Activated T-cell treated with anti-CD3 and anti-CD28 coated beads, Interleukin-2, amount 50 U/mL, for 24 hours (primary cell): ENCODE measurements at regions not wholly inside any gene's neighbourhood (a gene's known extent, or its start where the extent isn't known, plus 50 kb on each side); places are given as distances from the start of the nearest gene placed in this dataset.

Source experiments
- DNase-seq: peaks from one replicate; pipeline ENCODE4 v3.0.0-alpha.2; 2020
- H3K27ac Mint-ChIP-seq: 2 replicates; pipeline ENCODE4 v1.8.0; 2020; ENCODE audit warnings: mild to moderate bottlenecking, mixed read lengths
- H3K27me3 Mint-ChIP-seq: 2 replicates; pipeline ENCODE4 v1.8.0; 2020; ENCODE audit warnings: mixed read lengths
- H3K36me3 Mint-ChIP-seq: 2 replicates; pipeline ENCODE4 v1.8.0; 2020; ENCODE audit warnings: low read depth, mixed read lengths
- H3K4me1 Mint-ChIP-seq: 2 replicates; pipeline ENCODE4 v1.8.0; 2020; ENCODE audit warnings: low read depth, mixed read lengths
- H3K4me3 Mint-ChIP-seq: 2 replicates; pipeline ENCODE4 v1.8.0; 2020; ENCODE audit warnings: mild to moderate bottlenecking, moderate library complexity, mixed read lengths
- H3K9me3 Mint-ChIP-seq: 2 replicates; pipeline ENCODE4 v1.8.0; 2020; ENCODE audit warnings: mixed read lengths

GRCh38 chr5:174344335-174344734, 298.8 kb downstream of the NSG2 start:
- Mint-ChIP-seq H3K9me3 (no peaks in the 10 kb centered on the region), H3K4me3 (no peak overlapping the region), H3K36me3 (no peaks in the 10 kb centered on the region), H3K27ac (no peak overlapping the region), H3K4me1 (no peaks in the 10 kb centered on the region), H3K27me3 (peaks cover 10% of the 10 kb centered on the region)
- DNase-seq, result no peak

GRCh38 chr5:174347183-174347582, 301.7 kb downstream of the NSG2 start:
- no peaks in the 10 kb centered on the region for H3K36me3 Mint-ChIP-seq

GRCh38 chr5:174348311-174348981, 302.9 kb downstream of the NSG2 start:
- no peaks in the 10 kb centered on the region for H3K4me1 Mint-ChIP-seq

More at GRCh38 chr5:174347183-174347582, 301.7 kb downstream of the NSG2 start:
- no peaks in the 10 kb centered on the region for H3K4me1 Mint-ChIP-seq
- H3K4me3 Mint-ChIP-seq, result no peak overlapping the region
- no peak for DNase-seq
- H3K27ac Mint-ChIP-seq, result no peak overlapping the region
- H3K9me3 Mint-ChIP-seq, result no peaks in the 10 kb centered on the region
- peaks cover 13% of the 10 kb centered on the region for H3K27me3 Mint-ChIP-seq

GRCh38 chr5:174352681-174353080, 307.2 kb downstream of the NSG2 start:
- no peak overlapping the region for H3K27ac Mint-ChIP-seq
- H3K27me3 Mint-ChIP-seq, result peaks cover 14% of the 10 kb centered on the region
- no peaks in the 10 kb centered on the region for H3K9me3 Mint-ChIP-seq
- DNase-seq, result no peak
- H3K4me1 Mint-ChIP-seq, result no peaks in the 10 kb centered on the region
- H3K36me3 Mint-ChIP-seq, result no peaks in the 10 kb centered on the region
- H3K4me3 Mint-ChIP-seq, result no peak overlapping the region

More at GRCh38 chr5:174348311-174348981, 302.9 kb downstream of the NSG2 start:
- DNase-seq, result no peak
- Mint-ChIP-seq H3K9me3 (no peaks in the 10 kb centered on the region), H3K36me3 (no peaks in the 10 kb centered on the region), H3K27me3 (peaks cover 13% of the 10 kb centered on the region), H3K4me3 (no peak overlapping the region), H3K27ac (no peak overlapping the region)

GRCh38 chr5:174354571-174354970, 309.1 kb downstream of the NSG2 start:
- no peak for DNase-seq
- Mint-ChIP-seq H3K36me3 (no peaks in the 10 kb centered on the region), H3K9me3 (no peaks in the 10 kb centered on the region), H3K27ac (no peak overlapping the region), H3K4me1 (no peaks in the 10 kb centered on the region), H3K27me3 (peaks cover 17% of the 10 kb centered on the region), H3K4me3 (no peak overlapping the region)

GRCh38 chr5:174355208-174355612, 309.7 kb downstream of the NSG2 start:
- H3K36me3 Mint-ChIP-seq, result no peaks in the 10 kb centered on the region
- no peak overlapping the region for H3K4me3 Mint-ChIP-seq
- no peak overlapping the region for H3K27ac Mint-ChIP-seq
- no peak for DNase-seq
- peaks cover 17% of the 10 kb centered on the region for H3K27me3 Mint-ChIP-seq
- H3K4me1 Mint-ChIP-seq, result no peaks in the 10 kb centered on the region
- H3K9me3 Mint-ChIP-seq, result no peaks in the 10 kb centered on the region

GRCh38 chr5:174355995-174356394, 310.5 kb downstream of the NSG2 start:
- Mint-ChIP-seq H3K36me3 (no peaks in the 10 kb centered on the region), H3K27me3 (peaks cover 12% of the 10 kb centered on the region), H3K27ac (no peak overlapping the region), H3K9me3 (no peaks in the 10 kb centered on the region), H3K4me1 (no peaks in the 10 kb centered on the region), H3K4me3 (no peak overlapping the region)
- no peak for DNase-seq

- Mint-ChIP-seq H3K27me3 (peaks cover 12% of the 10 kb centered on the region), H3K9me3 (peaks cover under 1% of the 10 kb centered on the region), H3K27ac (no peak overlapping the region), H3K36me3 (no peaks in the 10 kb centered on the region), H3K4me3 (no peak overlapping the region), H3K4me1 (no peaks in the 10 kb centered on the region)
- no peak for DNase-seq
Measured at GRCh38 chr5:174356536-174356935, 311.0 kb downstream of the NSG2 start.

- H3K4me1 Mint-ChIP-seq, result no peaks in the 10 kb centered on the region
- no peaks in the 10 kb centered on the region for H3K36me3 Mint-ChIP-seq
- no peak for DNase-seq
- no peak overlapping the region for H3K27ac Mint-ChIP-seq
- no peak overlapping the region for H3K4me3 Mint-ChIP-seq
- H3K9me3 Mint-ChIP-seq, result peaks cover 8% of the 10 kb centered on the region
- peaks cover 12% of the 10 kb centered on the region for H3K27me3 Mint-ChIP-seq
Measured at GRCh38 chr5:174358276-174358675, 312.8 kb downstream of the NSG2 start.

- Mint-ChIP-seq H3K36me3 (no peaks in the 10 kb centered on the region), H3K27me3 (peaks cover 12% of the 10 kb centered on the region), H3K9me3 (peaks cover 8% of the 10 kb centered on the region), H3K4me1 (no peaks in the 10 kb centered on the region), H3K4me3 (no peak overlapping the region), H3K27ac (no peak overlapping the region)
- no peak for DNase-seq
Measured at GRCh38 chr5:174359071-174359470, 313.6 kb downstream of the NSG2 start.

- H3K4me1 Mint-ChIP-seq, result no peaks in the 10 kb centered on the region
- peaks cover 8% of the 10 kb centered on the region for H3K9me3 Mint-ChIP-seq
- H3K4me3 Mint-ChIP-seq, result no peak overlapping the region
- peaks cover 7% of the 10 kb centered on the region for H3K27me3 Mint-ChIP-seq
- no peaks in the 10 kb centered on the region for H3K36me3 Mint-ChIP-seq
- no peak overlapping the region for H3K27ac Mint-ChIP-seq
- DNase-seq, result no peak
Measured at GRCh38 chr5:174362514-174362913, 317.0 kb downstream of the NSG2 start.

- Mint-ChIP-seq H3K36me3 (no peaks in the 10 kb centered on the region), H3K9me3 (peaks cover 8% of the 10 kb centered on the region), H3K27me3 (peaks cover 3% of the 10 kb centered on the region), H3K4me1 (no peaks in the 10 kb centered on the region), H3K27ac (no peak overlapping the region), H3K4me3 (no peak overlapping the region)
- no peak for DNase-seq
Measured at GRCh38 chr5:174363934-174364333, 318.4 kb downstream of the NSG2 start.

GRCh38 chr5:174364676-174365075, 319.2 kb downstream of the NSG2 start:
- Mint-ChIP-seq H3K27me3 (peaks cover 3% of the 10 kb centered on the region), H3K4me3 (no peak overlapping the region), H3K36me3 (no peaks in the 10 kb centered on the region), H3K4me1 (no peaks in the 10 kb centered on the region), H3K27ac (no peak overlapping the region), H3K9me3 (peaks cover 8% of the 10 kb centered on the region)
- no peak for DNase-seq

GRCh38 chr5:174371600-174372094, 326.1 kb downstream of the NSG2 start:
- Mint-ChIP-seq H3K4me1 (no peaks in the 10 kb centered on the region), H3K36me3 (no peaks in the 10 kb centered on the region), H3K27me3 (peaks cover 7% of the 10 kb centered on the region), H3K27ac (no peak overlapping the region), H3K4me3 (no peak overlapping the region), H3K9me3 (no peaks in the 10 kb centered on the region)
- DNase-seq, result no peak

GRCh38 chr5:174374206-174374605, 328.7 kb downstream of the NSG2 start:
- H3K4me3 Mint-ChIP-seq, result no peak overlapping the region
- H3K36me3 Mint-ChIP-seq, result no peaks in the 10 kb centered on the region
- DNase-seq, result no peak
- H3K27me3 Mint-ChIP-seq, result peaks cover 4% of the 10 kb centered on the region
- no peaks in the 10 kb centered on the region for H3K4me1 Mint-ChIP-seq
- no peak overlapping the region for H3K27ac Mint-ChIP-seq
- H3K9me3 Mint-ChIP-seq, result no peaks in the 10 kb centered on the region
